ENCODE measurements at regions not wholly inside any gene's neighbourhood (a gene's known extent, or its start where the extent isn't known, plus 50 kb on each side); places are given as distances from the start of the nearest gene placed in this dataset.
"Not testable (repeated sequence)": the region's sequence is repeated elsewhere in the genome, so short reads cannot be mapped to it uniquely, and the experiment has no call there.

DNA sequence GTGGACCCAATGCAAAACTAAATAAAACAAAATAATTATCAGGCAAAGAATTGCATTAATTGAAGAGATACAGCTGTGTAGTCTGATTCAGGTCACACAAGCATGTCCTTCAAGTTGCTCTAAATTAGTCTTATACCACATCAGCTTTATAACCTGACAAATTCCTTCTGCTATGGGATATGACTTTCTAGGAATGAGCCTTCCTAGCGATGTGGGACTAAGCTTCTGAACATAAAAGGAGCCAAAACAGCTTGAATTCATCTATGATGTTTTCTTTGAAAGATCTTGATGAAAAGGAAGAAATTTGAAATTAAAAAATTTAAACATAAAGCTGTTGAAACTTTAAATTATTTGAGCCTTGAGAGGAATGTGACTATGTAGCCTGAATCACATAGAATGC is 1409.1 kb downstream of the CDH11 start:
- no peak for DNase-seq (ENCODE audit: low read depth in 2 of 2)

DNA sequence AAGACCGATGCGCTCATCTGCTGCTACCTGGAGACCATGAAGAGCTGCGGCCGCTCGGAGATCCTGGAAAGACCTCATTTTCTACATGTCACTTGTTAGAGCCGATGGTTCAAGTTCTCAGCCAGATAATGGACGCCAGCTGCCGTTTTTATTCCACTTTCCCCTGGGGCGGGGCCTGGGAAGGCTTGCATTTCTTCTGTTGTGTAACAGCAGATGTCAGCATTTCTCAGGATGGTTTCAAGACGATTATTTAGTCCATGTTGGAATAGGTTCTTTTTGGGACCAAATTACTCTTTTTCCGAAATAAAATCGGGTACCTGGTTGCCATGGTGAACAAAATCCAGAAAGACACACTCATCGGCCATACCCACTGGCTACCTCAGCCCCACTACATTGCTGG is 1418.3 kb downstream of the CDH11 start:
- DNase-seq (ENCODE audit: low read depth in 2 of 2) = no peak

GRCh38 chr16:63702981-63703590 is 1418.8 kb downstream of the CDH11 start:
- DNase-seq (ENCODE audit: low read depth in 2 of 2) = no peak

GRCh38 chr16:63697736-63698135 is 1424.1 kb downstream of the CDH11 start:
- no peak for DNase-seq (ENCODE audit: low read depth in 2 of 2)

GRCh38 chr16:63695347-63695746 is 1426.5 kb downstream of the CDH11 start:
- DNase-seq (ENCODE audit: low read depth in 2 of 2) = no peak

DNA sequence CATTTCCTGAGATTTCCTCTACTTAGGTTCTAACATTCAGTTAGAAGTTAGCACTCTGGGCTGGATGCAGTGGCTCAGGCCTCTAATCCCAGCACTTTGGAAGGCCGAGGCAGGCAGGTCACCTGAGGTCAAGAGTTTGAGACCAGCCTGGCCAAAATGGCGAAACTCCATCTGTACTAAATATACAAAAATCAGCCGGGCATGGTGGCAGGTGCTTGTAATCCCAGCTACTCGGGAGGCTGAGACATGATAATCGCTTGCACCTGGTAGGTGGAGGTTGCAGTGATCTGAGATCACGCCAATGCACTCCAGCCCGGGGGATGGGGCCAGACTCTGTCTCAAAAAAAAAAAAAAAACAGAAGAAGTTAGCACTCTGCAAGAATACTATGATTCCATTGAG is 1430.9 kb downstream of the CDH11 start:
- DNase-seq (ENCODE audit: low read depth in 2 of 2) = no peak

DNA sequence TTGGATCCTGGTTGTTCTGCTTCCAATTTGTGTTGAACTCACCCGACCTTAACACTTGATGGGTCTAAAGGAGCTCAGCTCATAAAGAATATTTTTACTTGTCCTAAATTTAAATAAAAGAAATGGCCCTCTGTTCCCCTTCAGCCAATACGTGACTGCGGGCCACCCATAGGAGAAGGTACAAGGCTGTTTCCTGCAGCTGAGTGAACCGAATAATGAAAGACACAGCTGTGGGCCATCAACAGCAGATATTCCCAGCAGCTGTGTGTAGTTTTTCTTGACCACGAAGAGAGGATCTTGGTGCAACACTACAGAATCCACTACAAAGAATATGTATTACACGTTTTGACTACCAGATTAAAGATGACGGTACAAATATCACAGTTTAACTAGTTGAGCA is 1431.6 kb downstream of the CDH11 start:
- no peak for DNase-seq (ENCODE audit: low read depth in 2 of 2)

GRCh38 chr16:63689068-63689467 is 1432.8 kb downstream of the CDH11 start:
- no peak for DNase-seq (ENCODE audit: low read depth in 2 of 2)

DNA sequence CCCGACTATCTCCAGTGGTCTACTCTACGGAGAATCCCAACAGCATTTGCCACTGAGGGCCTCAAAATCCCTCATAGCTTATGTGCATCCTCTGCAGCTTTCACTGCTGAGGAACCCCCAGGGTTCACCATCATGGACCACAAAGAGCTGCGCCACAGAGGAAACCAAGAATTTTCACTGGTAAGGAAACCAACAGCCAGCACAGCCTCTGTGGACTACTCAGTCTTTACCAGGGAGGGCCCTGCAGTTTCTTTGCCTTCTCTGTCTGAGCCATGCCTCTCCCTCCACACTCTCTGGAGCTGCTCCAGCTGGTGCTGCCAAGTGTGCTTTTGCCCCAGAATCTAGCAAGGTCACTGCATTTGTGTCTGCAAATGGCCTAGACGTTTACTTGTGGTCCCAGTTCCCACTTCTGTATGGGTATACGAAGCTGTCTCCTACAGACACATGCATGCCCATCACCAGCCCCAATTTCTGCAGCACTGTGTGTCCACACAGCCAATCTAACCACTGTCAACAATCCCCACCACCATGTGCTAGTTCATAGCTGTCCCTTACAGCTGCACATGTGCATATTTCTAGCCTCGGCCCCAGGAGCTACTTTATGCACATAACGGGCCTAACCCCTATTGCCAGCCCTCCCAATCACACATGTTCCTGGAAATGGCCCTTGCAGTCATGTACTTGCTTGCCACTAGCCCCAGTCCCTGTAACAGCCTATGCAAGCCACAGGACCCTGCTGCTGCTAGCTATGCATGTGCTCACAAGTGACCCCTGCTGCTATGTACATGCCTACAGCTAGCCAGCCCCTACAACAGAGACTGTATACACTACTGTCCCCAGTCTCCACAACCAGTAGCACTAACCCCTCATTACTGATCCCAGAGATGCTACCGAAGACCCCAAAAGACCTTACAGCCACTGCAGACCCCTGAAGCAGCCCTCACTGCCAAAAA is 1437.4 kb downstream of the CDH11 start:
- no peak for DNase-seq (ENCODE audit: low read depth in 2 of 2)

GRCh38 chr16:63682844-63683243 is 1439.0 kb downstream of the CDH11 start:
- DNase-seq (ENCODE audit: low read depth in 2 of 2) = no peak

DNA sequence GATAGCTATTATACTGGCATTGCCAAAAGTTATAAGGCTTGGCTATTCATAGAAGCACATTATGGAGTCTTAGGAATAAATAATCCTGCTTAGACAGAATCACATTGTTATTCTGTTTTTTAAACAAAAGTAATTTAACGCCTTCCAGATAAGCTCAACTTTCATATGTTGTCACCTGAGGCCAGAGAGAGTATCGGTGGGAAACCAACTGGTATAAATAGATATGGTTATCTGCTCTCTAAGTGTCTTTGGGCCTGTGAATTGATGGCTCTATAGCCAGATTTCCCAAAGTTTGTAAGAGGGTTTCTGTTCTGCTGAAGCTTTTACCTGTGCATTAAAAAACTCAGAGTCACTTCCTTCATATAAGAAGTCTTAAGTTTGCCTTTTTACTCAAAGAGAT is 1449.4 kb downstream of the CDH11 start:
- no peak for DNase-seq (ENCODE audit: low read depth in 2 of 2)

- DNase-seq (ENCODE audit: low read depth in 2 of 2) = no peak
Observed at GRCh38 chr16:63663155-63663554, 1458.7 kb downstream of the CDH11 start.

DNA sequence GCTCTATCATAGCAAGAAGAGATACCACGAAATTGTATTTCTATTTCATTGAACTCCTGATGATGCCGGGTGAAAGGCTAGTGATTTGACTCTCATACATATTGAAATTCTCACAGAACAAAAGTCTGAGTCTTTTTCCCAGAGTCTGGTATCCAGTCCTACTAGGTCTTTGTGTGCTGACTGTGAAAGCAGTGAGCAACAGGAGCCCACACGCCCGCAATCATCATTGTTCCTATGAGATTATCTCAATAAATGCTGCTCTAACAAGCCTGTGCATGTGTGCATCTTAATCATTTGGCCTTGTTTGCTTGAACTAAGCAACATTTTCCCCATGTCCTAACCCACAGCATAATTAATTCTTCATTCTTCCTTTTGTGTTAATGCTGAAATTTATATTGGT is 1466.0 kb downstream of the CDH11 start:
- no peak for DNase-seq (ENCODE audit: low read depth in 2 of 2)

- DNase-seq (ENCODE audit: low read depth in 2 of 2) = peak; percentile 55 to 66
Observed at GRCh38 chr16:63653044-63653839, 1468.6 kb downstream of the CDH11 start.

GRCh38 chr16:63652091-63652490 is 1469.8 kb downstream of the CDH11 start:
- no peak for DNase-seq (ENCODE audit: low read depth in 2 of 2)

- no peak for DNase-seq (ENCODE audit: low read depth in 2 of 2)
Observed at GRCh38 chr16:63650550-63650949, 1471.3 kb downstream of the CDH11 start.

DNA sequence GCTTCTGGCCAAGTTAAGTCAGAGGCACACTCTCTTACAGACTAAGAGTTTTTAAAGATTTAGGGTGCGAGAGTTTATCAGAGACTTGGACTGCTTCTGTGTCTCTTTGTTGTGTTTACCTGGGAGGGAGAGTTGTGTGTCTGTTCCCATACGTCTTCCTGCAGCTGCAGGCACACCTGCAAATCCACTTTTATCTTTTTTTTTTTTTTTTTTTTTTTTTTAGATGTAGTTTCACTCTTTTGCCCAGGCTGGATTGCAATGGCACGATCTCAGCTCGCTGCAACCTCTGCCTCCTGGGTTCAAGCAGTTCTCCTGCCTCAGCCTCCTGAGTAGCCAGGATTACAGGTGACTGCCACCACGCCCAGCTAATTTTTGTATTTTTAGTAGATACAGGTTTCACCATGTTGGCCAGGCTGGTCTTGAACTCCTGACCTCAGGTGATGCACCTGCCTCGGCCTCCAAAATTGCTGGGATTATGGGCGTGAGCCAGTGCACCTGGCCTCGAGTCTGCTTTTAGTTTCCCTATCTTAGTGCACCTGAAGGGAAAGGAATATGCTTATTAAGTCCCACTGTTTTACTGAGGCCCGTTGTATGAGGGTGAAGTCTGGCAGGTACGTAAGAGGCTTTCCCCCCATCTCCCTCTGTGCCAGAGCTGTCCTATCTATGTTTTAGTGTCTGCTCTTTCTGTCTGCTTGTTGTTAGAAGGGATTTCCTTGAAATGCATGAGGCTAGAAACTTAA is 1488.0 kb downstream of the CDH11 start:
- not testable (repeated sequence) for DNase-seq (ENCODE audit: low read depth in 2 of 2)

DNA sequence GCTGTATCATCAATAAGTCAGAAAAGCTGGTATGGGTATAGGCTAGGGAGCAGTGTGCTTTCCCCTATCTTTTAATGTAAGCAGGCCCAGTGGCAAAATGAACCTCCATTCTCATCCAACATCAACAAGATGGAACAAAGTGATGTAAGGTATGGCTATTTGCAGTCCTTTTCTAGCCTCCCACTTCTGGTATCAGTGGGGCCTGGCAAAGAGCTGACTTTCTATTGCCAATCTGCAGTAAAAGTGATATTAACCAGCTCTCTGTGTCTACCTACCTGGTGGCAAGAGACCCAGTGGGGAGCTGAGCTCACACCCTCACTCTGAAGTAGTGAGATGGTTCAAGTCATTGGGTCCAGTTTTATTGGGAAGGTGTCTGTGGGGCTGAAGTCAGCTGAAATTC is 1492.6 kb downstream of the CDH11 start:
- DNase-seq (ENCODE audit: low read depth in 2 of 2) = no peak

DNA sequence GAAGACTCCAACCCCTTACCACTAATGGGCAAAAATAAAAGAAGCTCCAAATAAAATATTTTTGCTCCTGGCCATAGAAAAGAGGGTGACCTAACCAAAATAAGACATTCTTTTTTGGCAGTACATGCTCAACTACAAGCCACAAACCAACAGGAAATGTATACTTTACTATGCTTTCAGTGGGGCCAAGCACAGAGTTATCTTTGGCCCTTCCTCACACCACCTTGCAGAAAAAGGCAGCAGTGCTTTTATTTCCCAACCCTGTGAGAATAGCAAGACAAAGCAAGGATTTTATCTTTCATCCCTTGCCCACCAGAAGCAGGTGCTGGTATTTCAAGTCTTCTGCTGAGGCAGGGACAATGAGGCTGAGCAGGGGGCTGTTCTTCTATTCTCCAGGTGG is 1493.1 kb downstream of the CDH11 start:
- no peak for DNase-seq (ENCODE audit: low read depth in 2 of 2)

DNA sequence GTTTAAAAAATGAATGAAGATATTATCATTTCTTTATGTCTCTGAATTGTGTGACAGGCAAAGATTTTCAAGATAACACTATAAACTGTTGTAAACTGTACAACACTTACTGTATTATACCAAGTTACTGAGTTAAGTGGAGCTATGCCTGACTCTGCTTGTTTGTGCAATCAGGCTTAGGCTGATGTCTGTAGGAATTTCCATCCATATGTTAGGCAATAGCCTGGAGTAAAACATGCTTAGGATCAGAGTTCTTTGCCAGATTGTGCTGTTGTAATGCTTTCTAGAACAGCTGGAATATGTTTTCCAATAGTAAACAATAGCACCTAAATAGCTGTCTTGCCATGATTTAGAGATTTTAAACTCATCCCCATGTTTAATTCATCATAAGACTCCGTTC is 1496.7 kb downstream of the CDH11 start:
- no peak for DNase-seq (ENCODE audit: low read depth in 2 of 2)

DNA sequence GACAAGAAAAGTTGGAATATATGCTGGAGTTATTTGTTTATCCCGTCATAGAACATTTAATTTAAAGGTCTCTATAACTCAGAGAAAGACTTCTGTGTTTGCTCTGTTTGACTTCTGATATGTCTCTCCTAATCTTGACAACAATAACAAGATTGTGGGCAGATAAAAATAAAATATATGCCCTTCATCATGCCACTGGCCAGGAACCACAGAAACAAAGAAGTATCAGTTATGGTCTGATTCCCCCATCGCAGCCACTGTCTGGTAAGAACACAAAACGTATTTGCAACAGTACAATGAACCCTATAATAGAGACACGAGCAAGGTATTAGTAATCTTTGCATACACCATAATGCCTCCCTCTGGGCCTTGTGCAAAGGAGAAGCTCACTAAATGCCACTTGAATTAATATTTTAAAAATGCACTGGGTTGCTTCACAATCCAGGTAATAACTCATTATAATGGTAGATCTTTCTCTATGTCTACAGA is 1498.3 kb downstream of the CDH11 start:
- no peak for DNase-seq (ENCODE audit: low read depth in 2 of 2)

All from fibroblast of skin of left quadriceps (primary cell).